A673 (cell line): ENCODE measurements at regions not wholly inside any gene's neighbourhood (a gene's known extent, or its start where the extent isn't known, plus 50 kb on each side); places are given as distances from the start of the nearest gene placed in this dataset.
"Not testable (repeated sequence)": the region's sequence is repeated elsewhere in the genome, so short reads cannot be mapped to it uniquely, and the experiment has no call there.

Experiments used
- BruUV-seq: library from RNA; stranded (reverse); fragments of 400-500 nt; replicated peaks from 2 replicates; lab custom pipeline; 2021; lab: Mats Ljungman, UMichigan
- CTCF ChIA-PET: fragments of 300-600 bp; sonication (Branson Sonifier 250); formaldehyde crosslinking; loops from one replicate; lab custom pipeline; 2022; ENCODE audit warnings: antibody characterized with exemption; lab: Charles Lee
- POLR2A ChIA-PET: fragments of 300-600 bp; sonication (Branson Sonifier 250); formaldehyde crosslinking; loops from one replicate; lab custom pipeline; 2022; ENCODE audit warnings: antibody characterized with exemption; ENCODE audit not compliant: low non-redundant PET; lab: Charles Lee
- DNase-seq: peaks from one replicate; pipeline ENCODE4 v3.0.0-alpha.2; 2015; ENCODE audit warnings: low spot score
- H3K27ac ChIP-seq: fragments of 200-600 bp; sonication (generic); 2 replicates; pipeline ENCODE4 v1.5.1; 2016; ENCODE audit warnings: mixed run types, low read depth, mild to moderate bottlenecking, mixed read lengths, antibody characterized with exemption, low read length; ENCODE audit not compliant: poor library complexity, severe bottlenecking
- H3K27me3 ChIP-seq: fragments of 200-600 bp; sonication (generic); replicated peaks from 2 replicates; pipeline ENCODE4 v1.6.1; 2017; ENCODE audit warnings: mixed run types, low read depth, mild to moderate bottlenecking, mixed read lengths, antibody characterized with exemption, low read length; ENCODE audit not compliant: insufficient read depth, poor library complexity
- H3K36me3 ChIP-seq: fragments of 200-600 bp; sonication (generic); 2 replicates; pipeline ENCODE4 v1.6.1; 2016; ENCODE audit warnings: mixed run types, mild to moderate bottlenecking, mixed read lengths, antibody characterized with exemption, low read length; ENCODE audit not compliant: insufficient read depth, poor library complexity, severe bottlenecking
- H3K4me1 ChIP-seq: fragments of 200-600 bp; sonication (generic); 2 replicates; pipeline ENCODE4 v1.6.1; 2017; ENCODE audit warnings: mixed run types, mild to moderate bottlenecking, mixed read lengths, antibody characterized with exemption, low read length; ENCODE audit not compliant: insufficient read depth, poor library complexity, severe bottlenecking
- H3K4me3 ChIP-seq: fragments of 200-600 bp; sonication (generic); 2 replicates; pipeline ENCODE4 v1.5.1; 2016; ENCODE audit warnings: low read depth, mixed run types, mild to moderate bottlenecking, mixed read lengths, low read length; ENCODE audit not compliant: poor library complexity, severe bottlenecking
- H3K9me3 ChIP-seq: fragments of 200-600 bp; sonication (generic); 2 replicates; pipeline ENCODE4 v1.6.1; 2016; ENCODE audit warnings: mixed run types, low read depth, mild to moderate bottlenecking, mixed read lengths, antibody characterized with exemption, low read length; ENCODE audit not compliant: poor library complexity, severe bottlenecking
- CTCF ChIP-seq: fragments of 300-800, 200-600 bp; sonication (generic); conservative IDR thresholded peaks from 2 replicates; pipeline ENCODE4 v1.5.1; 2017; ENCODE audit warnings: low read depth, mild to moderate bottlenecking, antibody characterized with exemption, low read length, moderate library complexity, mixed read lengths
- EZH2 ChIP-seq: fragments of 200-600 bp; sonication (generic); IDR thresholded peaks from 2 replicates; pipeline ENCODE4 v1.6.1; 2017; ENCODE audit warnings: borderline replicate concordance, low read depth, mild to moderate bottlenecking, mixed read lengths, antibody characterized with exemption, low read length; ENCODE audit not compliant: poor library complexity, severe bottlenecking
- intact Hi-C: fragments of 100-400 bp; cut with micrococcal nuclease; formaldehyde crosslinking; loops from one replicate; pipeline ENCODE4 v1.10.0; 2022; ENCODE audit not compliant: unreplicated experiment

GRCh38 chr9:42396318-42396717 lies 212.9 kb downstream of the SPATA31A6 start:
- POLR2A ChIA-PET, result no interaction called here
- intact Hi-C loops, result no loop called here

GRCh38 chr9:42397336-42397735 lies 213.9 kb downstream of the SPATA31A6 start:
- intact Hi-C loops, POLR2A ChIA-PET, CTCF ChIA-PET, DNase-seq, H3K27me3 ChIP-seq, BruUV-seq, H3K9me3 ChIP-seq, H3K27ac ChIP-seq, H3K4me3 ChIP-seq, H3K4me1 ChIP-seq, H3K36me3 ChIP-seq: not testable (repeated sequence)

More at GRCh38 chr9:42396318-42396717, 212.9 kb downstream of the SPATA31A6 start:
- Histone ChIP-seq H3K9me3 (no peaks in the 10 kb centered on the region), H3K27me3 (no peaks in the 10 kb centered on the region), H3K4me1 (no peaks in the 10 kb centered on the region), H3K27ac (no peak overlapping the region), H3K36me3 (no peaks in the 10 kb centered on the region), H3K4me3 (no peak overlapping the region)
- no TSS peak for BruUV-seq
- DNase-seq, result no peak
- CTCF ChIA-PET, result no interaction called here
- TF ChIP-seq EZH2, result no peak
- TF ChIP-seq CTCF, result no peak

GRCh38 chr9:42402919-42403318 lies 219.5 kb downstream of the SPATA31A6 start:
- H3K27ac ChIP-seq, H3K4me1 ChIP-seq, H3K27me3 ChIP-seq, DNase-seq, H3K4me3 ChIP-seq, POLR2A ChIA-PET, H3K36me3 ChIP-seq, CTCF ChIA-PET, BruUV-seq, intact Hi-C loops, H3K9me3 ChIP-seq: not testable (repeated sequence)

GRCh38 chr9:42409581-42409980 lies 226.1 kb downstream of the SPATA31A6 start:
- DNase-seq, H3K27ac ChIP-seq, H3K4me3 ChIP-seq, BruUV-seq, CTCF ChIA-PET, H3K36me3 ChIP-seq, H3K27me3 ChIP-seq, POLR2A ChIA-PET, H3K9me3 ChIP-seq, intact Hi-C loops, H3K4me1 ChIP-seq: not testable (repeated sequence)

- H3K36me3 ChIP-seq, H3K4me3 ChIP-seq, H3K9me3 ChIP-seq, DNase-seq, intact Hi-C loops, CTCF ChIA-PET, BruUV-seq, H3K27ac ChIP-seq, H3K4me1 ChIP-seq, POLR2A ChIA-PET, H3K27me3 ChIP-seq: not testable (repeated sequence)
Observed at GRCh38 chr9:42412354-42412753, 228.9 kb downstream of the SPATA31A6 start.

- intact Hi-C loops, DNase-seq, CTCF ChIA-PET, H3K4me3 ChIP-seq, H3K4me1 ChIP-seq, POLR2A ChIA-PET, H3K9me3 ChIP-seq, H3K27ac ChIP-seq, H3K27me3 ChIP-seq, H3K36me3 ChIP-seq, BruUV-seq: not testable (repeated sequence)
Observed at GRCh38 chr9:42414865-42415264, 231.4 kb downstream of the SPATA31A6 start.

GRCh38 chr9:42419652-42420051 lies 236.2 kb downstream of the SPATA31A6 start:
- POLR2A ChIA-PET, BruUV-seq, H3K4me3 ChIP-seq, H3K9me3 ChIP-seq, DNase-seq, CTCF ChIA-PET, intact Hi-C loops, H3K27ac ChIP-seq, H3K36me3 ChIP-seq, H3K27me3 ChIP-seq, H3K4me1 ChIP-seq: not testable (repeated sequence)
